GM18858 (cell line): ENCODE measurements at regions not wholly inside any gene's neighbourhood (a gene's known extent, or its start where the extent isn't known, plus 50 kb on each side); places are given as distances from the start of the nearest gene placed in this dataset.
"Not testable (repeated sequence)": the region's sequence is repeated elsewhere in the genome, so short reads cannot be mapped to it uniquely, and the experiment has no call there.

Source experiments
- ATAC-seq: cut with Tn5 transposase; IDR thresholded peaks from one replicate; pipeline ENCODE4 v1.9.1; 2021; ENCODE audit not compliant: unreplicated experiment

DNA sequence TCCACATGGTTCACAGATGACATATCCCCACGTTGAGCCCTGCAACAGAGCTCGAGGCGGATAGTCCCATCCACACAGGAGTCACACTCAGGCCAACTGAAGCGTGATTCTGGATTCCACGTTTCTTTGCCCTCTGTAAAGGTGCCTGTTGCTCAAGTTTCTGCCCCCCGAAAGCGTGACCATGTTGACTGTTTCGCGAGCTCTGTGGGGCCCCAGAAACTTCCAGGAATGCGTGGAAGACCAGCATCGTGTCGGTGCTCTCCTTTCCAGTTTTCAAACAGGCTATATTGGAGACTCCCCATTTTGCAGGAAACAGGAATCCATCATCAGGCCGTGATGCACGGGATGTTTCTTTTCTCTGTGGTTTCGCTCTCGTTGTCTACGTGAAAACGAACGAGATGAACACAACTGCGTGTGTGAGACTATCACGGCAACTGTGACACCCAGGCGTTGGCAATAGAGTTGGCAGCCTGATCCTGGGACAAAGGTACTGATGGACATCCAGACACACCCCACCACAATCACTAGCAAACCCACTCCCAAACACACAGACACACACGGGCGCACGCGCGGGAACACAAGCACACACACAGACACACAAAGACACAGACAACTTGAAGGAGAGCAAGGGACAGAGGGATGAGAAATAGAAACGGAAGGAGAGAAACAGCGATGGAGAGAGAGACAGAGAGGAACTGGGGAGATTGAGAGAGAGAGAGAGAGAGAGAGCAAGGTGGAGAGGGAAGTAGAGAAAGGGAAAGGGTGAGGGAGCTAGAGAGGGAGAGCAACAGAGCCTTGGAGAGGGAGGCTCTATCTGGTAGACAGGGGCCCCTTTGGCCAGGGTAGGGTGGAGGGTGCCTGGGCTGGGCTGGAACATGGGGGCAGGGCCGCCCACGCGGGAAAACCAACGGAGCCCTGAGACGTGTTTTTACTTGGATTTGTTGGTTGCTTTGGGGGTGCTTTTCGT lies 1609.3 kb downstream of the SPATA31A7 start:
- ATAC-seq = not testable (repeated sequence)

DNA sequence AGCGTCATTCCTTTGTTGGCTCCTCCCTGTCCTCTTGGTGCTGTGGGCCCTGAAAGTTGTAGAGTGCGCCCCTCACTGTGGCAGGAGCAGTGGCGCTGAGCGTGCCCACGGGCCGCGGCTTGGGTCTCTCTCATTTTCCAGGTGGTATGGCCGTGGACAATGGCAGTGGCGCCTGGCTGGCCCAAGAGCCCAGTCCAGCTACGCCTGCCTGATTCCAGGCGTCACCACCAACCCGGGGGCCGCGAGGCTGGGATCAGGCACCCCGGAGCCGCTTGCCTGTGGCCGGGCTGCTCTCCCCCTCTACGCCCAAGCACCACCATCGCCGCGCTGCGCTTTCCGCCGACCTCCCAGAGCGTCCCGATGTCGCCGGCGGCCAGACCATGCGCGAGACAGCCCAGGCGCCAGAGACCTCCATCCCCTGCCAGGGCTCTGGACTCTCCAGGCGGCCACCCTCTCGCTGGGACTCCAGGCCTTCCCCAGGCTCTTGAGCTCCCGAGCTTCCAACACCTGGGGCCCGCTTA lies 1610.1 kb downstream of the SPATA31A7 start:
- ATAC-seq = not testable (repeated sequence)

DNA sequence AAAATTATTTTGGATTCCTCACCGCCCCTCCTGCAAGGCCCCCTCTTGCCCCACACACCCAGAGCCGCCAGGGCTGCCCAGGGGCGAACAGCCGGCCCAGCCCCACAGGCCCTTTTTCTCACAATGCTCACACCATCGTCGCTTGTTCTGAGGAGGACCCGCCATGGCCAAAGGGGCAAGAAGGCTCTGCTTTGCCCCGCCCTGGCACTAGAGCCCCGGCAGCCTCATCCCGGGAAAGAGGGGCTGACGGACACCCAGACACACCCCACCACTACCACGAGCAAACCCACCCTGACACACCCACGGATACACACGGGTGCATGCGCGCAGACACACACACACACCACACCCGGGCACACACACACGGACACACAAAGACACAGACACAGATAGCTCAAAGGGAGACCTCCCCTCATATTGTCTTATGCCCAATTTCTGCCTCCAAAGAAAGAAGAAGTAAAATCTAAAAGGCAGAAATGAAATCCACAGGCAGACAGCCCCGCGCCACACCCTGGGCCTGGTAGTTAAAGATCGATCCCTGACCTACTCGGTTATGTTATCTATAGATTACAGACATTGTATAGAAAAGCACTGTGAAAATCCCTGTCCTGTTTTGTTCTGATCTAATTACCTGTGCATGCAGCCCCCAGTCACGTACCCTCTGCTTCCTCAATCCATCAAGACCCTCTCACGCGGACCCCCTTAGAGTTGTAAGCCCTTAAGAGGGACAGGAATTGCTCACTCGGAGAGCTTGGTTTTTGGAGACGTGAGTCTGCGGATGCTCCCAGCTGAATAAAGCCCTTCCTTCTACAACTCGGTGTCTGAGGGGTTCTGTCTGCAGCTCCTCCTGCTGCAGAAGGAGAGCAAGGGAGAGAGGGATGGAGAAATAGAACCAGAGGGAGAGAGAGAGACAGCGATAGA lies 1610.9 kb downstream of the SPATA31A7 start:
- not testable (repeated sequence) for ATAC-seq

DNA sequence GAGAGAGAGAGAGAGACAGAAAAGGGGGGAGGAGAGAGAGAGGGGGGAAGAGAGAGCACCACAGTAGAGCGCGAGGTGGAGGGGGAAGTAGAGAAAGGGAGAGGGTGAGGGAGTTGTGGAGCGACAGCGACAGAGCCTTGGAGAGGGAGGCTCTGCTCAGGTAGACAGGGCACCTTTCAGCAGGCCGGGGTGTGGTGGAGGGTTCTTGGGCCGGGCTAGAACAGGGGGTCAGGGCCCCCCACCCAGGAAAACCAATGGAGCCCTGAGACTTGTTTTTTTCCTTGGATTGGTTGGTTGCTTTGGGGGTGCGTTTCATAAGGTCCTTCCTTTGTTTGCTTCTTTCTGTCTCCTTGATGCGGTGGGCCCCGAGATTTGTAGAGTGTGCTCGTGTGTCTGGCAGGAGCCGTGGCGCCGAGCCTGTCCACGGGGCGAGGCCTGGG lies 1611.6 kb downstream of the SPATA31A7 start:
- ATAC-seq = not testable (repeated sequence)

DNA sequence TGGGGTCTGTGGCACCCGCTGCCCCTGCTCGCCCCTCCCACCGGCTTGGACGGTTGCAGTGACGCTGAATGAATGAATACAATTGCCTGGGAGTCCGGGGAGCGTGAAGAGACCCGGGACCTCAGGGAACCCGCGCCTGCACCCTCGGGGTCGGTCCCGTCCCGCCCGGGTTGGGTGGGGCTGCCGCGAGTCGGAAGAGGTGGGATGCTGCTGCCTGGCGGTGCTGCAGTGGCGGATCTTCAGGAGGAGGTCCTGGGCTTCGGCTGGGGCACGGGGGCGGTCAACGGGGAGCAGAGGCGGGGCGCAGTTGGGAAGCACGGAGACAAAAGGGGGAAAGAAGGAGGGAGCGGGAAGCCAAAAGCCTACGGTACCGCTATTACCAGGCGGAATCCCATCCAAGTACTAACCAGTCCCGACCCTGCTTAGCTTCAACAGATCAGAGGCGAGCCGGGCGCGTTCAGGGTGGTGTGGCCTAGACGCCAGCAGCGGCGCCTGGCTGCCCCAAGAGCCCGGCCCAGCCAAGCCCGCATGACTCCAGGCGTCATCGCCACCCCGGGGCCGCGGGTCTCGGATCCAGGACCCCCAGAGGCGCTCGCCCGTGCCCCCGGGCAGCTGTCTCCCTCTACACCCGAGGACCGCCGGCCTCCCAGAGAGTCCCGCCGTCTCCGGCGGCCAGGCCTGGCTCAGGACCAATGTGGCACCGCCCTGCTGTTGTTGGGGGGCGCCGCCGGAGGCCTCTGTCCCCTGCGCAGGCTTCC lies 1612.3 kb downstream of the SPATA31A7 start:
- ATAC-seq = peak; percentile 99

DNA sequence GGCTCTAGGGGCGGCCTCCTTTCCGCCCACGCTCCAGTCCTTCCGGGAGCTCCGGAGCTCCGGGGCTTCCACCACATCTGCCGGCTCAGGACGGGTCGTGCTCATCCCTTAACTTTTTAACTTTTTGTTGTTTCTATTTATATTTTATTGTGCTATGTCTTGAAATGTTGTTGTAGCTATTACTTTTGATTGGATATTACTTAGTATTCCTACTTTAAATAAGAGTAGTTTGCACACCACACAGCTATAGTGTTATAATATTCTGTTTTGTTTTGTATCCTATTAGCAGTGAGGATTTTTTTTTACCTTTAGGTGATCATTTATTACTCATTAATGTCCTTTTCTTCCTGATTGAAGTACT lies 1612.9 kb downstream of the SPATA31A7 start:
- peak; percentile 1 for ATAC-seq

DNA sequence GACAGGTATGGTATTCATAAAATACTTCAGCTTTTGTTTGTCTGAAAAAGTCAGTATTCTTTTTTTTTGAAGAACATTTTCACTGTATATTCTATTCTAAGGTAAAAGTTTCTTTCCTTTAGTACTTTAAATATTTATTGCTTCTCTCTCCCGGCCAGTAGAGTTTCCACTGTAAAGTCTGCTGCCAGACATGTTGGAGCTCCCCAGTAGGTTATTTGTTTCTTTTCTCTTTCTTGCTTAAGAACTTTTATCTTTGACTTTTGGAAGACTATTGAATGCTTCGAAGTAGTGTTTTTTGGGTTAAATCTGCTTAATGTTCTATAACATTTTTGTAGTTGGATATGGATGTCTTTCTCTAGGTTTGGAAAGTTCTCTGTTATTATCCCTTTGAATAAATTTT lies 1613.3 kb downstream of the SPATA31A7 start:
- ATAC-seq = not testable (repeated sequence)

DNA sequence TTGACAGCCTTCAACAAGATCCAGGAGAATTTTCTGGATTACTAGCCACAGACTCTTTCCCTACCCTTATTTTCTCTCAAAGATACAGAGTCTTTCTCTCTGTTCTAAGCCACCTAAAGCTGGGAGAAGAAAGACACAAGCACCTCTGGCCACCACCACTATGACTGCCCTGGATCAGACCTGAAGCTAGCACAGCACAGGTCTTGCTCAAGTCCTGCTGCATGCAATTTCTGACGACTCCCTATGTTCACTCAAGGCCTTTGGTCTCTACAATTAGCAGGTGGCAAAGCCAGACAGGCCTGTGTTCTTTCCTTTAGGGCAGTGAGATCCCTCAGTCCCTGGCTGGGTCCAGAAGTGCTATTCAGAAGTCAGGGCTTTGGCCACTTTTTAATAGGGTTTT lies 1614.5 kb downstream of the SPATA31A7 start:
- ATAC-seq = not testable (repeated sequence)

DNA sequence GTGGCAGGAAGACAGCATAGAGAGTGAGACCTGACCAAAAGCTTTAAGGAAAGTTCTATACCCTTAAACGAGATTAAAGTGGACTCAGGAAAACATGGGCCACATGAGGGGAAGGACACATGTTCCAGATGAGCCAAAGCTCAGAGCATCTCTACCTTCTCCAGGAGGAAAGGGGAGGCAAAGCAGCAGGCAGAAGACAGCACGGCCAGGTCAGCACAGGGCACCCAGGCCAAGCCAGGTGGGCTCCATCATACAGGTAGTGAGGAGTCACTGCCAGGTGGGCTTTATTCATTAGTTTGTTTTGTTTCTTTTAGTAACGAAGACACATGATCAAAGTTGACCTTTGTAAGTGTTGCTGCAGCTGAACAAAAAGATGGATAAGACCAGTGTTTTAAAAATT lies 1617.6 kb downstream of the SPATA31A7 start:
- ATAC-seq = not testable (repeated sequence)

DNA sequence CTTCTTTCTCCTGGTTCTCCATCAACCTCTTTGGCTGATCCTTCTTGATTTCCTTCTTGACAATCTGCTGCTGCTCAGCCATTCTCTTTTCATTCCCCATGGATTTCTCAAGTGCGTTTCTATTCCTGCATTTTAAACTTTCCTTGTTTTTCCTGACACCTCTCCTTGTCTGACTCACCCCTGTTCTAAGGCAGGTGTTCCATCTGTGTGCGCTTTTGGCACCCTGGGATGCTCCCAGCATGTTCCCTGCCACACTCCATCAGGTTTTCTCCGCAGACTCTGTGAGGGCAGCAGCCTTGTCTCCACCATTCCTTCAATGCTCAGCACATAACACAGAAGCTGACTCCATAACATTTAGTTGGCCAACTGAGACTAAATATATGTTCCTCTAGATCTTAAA lies 1618.2 kb downstream of the SPATA31A7 start:
- not testable (repeated sequence) for ATAC-seq

DNA sequence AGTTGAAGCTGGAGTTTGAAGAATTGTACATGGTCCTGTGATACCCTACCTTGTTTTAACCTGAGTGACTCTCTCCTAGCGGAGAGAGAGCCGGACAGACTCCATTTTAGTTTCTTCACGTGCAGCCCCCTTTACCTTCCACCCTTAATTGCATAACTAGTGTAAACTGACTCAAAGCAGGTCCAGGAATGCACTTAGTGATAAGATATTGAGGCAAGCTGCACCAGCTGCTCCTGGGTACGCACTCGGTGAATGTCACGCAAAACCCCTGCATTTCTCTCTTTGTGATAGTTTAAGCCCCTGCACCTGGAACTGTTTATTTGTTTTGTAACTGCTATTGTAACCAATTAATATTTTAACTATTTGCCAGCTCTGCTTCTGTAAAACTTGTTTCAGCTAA lies 1620.5 kb downstream of the SPATA31A7 start:
- not testable (repeated sequence) for ATAC-seq

DNA sequence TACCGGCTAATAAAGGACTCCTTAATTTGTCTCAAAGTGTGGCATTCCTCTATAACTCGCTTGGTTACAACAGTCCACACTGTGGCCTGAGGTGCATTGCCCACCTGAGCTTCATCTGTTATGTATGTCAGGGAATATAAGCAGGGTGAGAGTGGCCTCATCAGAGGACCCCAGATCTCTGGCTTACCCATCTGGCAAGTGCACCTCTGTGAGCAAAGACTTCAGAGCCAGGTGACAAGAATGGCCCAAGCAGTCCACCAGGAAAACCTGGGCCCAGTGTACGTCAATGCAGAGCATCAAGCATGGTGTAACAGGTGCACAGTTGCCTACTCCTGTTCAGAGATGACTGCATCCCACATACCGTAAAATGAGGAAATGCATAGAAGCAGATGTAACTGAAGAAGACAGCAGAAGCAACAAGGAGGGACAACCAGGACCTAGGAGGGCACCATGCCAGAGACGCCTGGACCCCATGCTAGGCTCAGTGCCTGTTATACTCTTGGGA lies 1621.0 kb downstream of the SPATA31A7 start:
- ATAC-seq = not testable (repeated sequence)

DNA sequence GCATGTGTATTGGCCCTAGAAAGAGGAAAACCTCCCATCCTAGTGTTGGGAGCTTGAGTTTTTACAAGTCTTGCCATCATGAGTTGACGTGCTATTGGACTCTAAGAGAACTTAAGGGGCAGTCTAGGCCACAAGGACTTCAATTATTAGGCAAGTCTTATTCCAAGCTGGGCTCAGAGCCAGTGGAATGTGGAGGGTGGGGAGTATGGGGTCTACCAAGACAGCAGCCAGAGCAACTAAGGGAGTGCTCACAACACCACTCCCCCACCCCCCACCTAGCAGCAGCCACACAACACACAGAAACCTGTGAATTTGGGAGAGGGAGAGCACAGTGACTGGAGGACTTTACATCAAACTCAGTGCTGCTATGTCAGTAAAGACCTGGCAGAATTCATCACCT lies 1625.6 kb downstream of the SPATA31A7 start:
- ATAC-seq = not testable (repeated sequence)

DNA sequence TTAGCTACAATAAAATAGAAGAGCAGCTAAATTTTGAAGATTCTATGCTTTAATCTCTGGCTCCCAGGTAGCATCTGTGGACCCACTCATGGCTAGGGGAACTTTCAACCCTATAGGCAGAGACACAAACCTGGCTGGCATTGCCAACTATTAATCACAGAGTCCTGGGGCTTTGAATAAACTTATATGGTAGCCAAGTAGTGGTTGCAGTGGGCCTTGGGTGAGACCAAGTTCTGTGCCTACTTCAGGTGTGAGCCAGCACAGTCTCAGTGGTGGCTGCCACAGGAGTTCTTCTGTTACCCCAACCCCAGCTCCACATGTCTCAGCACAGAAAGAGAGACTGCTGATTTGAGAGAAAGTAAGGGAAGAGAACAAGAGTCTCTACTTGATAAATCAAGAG lies 1626.5 kb downstream of the SPATA31A7 start:
- ATAC-seq = not testable (repeated sequence)

DNA sequence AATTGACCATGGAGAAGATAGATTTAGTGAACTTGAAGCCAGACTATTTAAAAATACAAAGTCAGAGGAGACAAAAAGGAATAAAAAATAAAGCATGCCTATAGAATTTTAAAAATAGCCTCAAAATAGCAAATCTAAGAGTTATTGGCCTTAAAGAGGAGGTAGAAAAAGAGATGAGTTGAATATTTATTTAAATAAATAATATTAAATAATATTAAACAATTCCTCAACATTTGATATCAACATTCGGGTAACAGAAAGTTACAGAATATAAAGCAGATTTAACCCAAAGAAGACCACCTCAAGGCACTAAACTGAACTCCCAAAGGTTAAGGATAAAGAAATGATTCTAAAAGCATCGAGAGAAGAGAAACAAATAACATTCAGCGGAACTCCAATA lies 1627.4 kb downstream of the SPATA31A7 start:
- not testable (repeated sequence) for ATAC-seq

DNA sequence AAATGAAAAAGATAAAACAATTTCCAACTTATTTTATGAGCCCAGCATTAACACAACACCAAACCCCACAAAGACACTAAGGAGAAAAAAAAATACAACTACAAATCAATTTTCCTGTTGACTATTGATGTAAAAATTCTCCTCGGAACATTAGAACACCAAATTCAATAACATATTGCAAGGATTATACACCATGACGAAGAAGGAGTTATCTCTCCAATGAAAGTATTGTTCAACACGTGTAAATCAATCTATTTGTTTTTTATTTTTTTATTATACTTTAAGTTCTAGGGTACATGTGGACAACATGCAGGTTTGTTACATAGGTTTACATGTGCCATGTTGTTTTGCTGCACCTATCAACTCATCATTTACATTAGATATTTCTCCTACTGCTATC lies 1632.3 kb downstream of the SPATA31A7 start:
- not testable (repeated sequence) for ATAC-seq

DNA sequence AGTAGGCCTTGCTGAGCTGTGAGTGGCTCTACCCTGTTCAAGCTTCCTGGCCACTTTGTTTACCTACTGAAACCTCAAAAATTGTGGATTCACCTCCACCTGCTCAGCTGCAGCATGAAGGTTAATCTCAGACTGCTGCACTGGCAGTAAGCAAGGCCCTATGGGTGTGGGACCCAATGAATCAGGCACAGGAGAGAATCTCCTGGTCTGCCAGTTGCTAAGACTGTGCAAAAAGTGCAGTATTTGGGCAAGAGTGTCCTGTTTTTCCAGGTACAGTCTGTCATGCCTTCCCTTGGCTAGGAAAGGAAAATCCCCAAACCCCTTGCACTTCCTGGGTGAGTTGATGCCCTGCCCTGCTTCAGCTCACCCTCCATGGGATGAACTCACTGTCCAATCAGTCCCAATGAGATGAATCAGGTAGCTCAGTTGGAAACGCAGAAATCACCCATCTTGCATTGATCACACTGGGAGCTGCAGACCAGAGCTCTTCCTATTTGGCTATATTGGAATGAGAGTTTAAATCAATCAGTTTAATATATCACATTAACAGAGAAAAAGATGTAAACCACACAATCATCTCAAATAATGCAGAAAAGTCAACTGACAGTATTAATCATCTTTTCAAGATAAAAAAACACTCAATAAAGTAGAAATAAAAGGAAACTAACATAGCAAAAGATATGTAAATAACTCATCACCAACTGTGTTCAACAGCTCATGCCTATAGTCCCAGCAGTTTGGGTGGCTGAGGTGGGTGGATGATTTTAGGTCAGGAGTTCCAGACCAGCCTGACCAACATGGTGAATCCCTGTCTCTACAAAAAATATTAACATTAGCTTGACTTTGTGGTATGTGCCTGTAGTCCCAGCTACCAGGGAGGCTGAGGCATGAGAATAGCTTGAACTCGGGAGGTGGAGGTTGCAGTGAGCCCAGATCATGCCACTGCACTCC lies 1638.4 kb downstream of the SPATA31A7 start:
- ATAC-seq = not testable (repeated sequence)

DNA sequence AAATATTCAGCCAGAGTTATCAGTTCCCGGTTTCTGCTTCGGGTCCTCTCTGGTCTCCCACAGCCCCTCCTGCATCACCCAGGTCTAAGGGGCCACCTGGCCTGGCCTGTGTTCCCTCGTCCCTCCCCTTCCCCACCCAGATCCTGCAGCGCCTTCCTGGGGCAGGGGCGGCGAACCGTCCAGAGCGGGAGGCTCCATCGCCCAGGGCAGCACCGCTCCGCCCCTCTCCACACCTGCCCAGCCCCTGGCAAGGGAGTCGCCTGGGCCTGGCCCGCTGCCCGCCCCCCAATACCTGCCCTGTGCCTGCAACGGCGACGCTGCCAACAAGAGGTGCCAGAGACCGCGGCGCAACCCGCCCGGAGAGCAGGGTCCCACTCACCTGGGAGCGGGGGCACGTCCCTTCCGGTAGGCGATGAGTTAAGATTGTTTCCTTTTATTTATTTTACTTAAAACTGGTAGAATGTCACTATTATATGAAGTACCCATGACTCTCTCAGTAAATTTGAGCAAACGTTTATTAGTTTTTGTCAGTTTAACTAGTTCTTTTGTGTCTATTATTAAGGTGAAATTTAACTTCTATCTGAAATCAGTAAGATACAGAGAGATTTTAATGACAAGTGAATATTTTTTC lies 1641.1 kb downstream of the SPATA31A7 start:
- ATAC-seq = not testable (repeated sequence)
